HL-60/S4 (cell line): ENCODE measurements at regions not wholly inside any gene's neighbourhood (a gene's known extent, or its start where the extent isn't known, plus 50 kb on each side); places are given as distances from the start of the nearest gene placed in this dataset.
"Not testable (repeated sequence)": the region's sequence is repeated elsewhere in the genome, so short reads cannot be mapped to it uniquely, and the experiment has no call there.

ENCODE experiments used
- in situ Hi-C: fragments of 300-500 bp; cut with MboI; formaldehyde crosslinking; loops from 2 replicates; pipeline ENCODE4 v1.14.3; 2022; ENCODE audit warnings: low sequenced_read_pairs

DNA sequence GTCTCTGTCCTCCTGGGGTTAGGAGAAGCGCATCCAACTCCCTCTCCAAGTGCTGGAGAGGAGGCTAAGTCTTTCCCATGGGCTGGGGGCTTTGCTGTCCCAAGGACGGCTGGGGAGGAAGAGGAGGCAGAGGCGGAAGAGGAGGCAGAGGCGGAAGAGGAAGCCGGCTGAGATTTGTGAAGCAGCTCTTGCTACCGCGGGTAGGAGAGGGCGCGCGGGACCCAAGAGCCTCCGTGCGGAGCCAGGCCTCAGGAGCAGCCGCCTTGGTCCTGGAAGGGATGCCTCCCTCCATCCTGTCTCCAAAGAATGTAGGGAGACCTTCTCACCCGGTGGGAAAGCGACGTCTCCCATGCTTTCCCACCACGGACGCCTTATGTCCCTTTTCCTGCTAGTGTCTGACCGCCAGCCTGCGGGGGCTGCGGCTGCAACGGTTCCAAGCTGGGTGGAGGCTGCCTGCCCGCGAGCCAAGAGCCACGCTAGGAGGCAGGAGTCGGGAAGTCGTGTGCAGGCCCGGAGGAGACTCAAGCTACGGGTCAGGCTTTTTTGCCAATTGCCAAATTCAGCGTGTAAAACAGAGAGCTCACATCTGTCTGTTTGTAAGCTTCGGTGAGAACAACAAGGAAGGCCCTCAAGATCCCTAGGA, 320.3 kb downstream of the FAM72C start:
- in situ Hi-C loops: no loop called here

DNA sequence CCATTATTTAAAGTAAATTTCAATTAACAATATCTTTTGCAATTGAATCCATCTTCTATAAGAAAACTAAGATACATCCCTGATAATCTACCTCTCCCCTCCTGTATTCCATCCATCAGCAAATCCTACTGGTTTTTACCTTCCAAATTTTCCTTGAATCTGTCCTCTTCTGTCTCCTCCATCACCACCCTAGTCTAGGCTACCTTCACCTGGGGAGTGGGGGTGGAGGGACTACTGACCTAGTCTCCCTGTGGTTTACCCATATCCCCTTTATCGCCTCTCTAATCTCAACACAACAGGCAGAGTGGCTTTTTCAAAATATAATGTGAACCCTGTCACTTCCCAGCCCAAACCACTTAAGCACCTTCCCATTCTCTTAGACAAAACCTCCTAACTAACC, 327.8 kb downstream of the FAM72C start:
- in situ Hi-C loops: not testable (repeated sequence)

DNA sequence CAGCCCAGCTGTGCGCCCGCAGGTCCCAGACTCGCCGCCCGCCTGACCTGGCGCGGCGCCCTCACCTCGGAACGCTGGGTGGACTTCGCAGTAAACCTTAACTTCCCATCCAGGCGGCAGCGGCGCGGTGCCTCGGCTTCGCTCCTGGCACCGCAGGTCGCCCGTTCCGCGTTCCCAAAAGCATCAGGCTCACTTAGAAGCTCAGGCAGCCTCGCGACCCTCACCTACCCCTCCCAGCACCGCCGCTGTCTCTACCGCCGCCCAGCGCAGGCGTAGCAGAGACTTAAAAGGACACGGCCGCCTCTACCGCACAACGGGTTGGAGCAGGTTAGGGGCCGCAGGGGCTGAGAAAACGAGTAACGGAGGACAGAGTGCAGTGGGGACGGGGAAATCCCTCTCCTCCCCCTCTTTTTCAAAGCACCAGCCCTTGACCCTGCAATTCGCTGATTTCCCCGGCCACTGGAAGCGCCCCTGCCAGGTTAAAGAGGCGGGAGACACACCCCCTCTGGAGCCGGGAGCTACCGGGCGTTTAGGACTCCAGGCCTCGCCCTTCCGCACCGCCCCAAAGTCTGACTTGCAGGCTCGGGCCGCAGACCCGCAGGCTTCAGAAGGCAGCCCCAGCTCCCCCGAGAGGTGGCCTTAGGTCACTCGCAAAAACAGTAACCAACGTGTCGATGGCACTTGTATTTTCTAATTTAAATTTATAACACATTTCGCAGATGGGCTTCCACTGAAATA, 328.5 kb downstream of the FAM72C start:
- in situ Hi-C loops: no loop called here

DNA sequence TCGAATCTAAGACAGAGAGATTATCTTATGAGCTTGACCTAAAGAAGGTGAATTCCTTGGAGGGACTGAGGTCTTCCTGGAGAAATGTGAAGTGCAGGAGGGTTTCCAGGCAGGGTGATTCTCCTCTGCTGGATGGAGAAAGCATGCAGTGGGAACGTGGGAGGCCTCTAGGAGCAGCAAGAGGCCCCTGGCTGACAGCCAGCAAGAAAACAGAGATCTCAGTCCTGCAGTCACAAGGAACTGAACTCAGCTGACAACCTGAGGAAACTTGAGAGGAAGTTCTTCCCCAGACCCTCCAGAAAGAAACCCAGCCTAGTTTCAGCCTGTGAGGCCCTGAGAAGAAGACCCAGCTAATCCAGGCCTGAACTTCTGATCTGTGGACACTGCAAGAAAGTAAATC, 345.9 kb downstream of the FAM72C start:
- in situ Hi-C loops: no loop called here

DNA sequence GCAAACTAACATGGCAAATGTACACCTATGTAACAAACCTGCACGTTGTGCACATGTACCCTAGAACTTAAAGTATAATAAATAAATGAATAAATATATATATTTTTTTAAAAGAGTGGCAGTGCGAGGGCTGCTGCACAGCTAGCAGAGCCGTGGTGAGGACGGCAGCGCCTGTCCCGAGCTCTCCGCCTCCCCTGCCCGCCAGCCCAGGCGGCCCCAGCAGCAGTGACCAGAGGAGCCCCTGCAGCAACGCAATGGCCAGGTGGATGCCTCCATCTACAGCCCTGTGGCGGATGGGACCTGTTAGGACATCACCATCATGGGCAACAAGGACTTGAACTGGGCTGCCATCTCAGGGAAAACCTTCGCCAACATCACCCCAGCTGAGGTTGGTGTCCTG, 351.9 kb downstream of the FAM72C start:
- in situ Hi-C loops: no loop called here

DNA sequence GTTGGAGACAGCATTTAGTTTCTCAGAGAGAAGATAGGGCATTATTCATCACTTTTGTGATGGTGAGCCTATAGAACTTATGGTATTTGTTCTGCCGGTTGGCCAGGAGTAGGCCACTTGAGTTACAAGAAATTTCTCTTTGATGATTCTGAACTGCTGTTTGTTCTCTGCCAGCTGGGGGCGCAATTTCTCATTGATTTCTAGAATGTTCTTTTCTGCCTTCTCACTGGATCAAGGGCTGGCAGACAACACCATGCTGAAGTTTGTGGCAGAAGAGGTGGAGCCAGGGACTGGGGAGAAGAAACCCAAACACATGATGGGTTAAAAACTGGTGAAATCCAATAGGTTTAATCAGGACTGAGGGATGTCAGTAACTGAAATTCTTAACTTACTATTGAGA, 360.6 kb downstream of the FAM72C start:
- in situ Hi-C loops: no loop called here

DNA sequence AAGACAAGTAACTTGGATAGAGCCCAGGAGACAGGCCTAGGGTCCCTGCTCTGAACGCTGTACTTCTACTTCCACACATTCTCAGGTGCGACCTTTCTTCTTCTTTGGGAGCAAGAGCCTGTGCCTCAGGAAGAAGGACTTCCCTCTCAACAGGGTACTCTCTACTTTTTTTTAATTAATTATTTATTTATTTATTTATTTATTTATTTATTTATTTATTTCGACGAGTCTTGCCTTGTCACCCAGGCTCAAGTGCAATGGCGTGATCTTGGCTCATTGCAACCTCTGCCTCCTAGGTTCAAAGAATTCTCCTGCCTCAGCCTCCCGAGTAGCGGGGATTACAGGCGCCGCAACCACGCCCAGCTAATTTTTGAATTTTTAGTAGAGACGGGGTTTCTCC, 361.6 kb downstream of the FAM72C start:
- in situ Hi-C loops: no loop called here

DNA sequence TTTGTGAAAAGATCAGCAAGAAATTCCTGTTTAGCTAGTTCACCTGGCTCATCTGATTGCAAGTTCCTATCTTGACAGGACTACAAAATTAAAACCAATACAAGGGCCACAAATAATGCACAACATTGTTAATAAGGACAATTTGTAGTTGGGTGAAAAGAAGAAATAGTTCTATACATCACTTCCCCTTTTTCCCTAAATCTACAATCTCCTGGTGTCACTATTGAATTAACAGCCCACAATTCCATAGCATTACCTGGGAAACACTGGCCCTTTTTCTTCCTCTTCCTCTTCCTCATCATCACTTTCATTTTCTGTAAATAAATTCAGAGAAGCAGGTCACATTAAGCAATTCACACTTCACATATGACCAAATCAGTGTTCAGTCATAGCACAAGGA, 366.9 kb downstream of the FAM72C start:
- in situ Hi-C loops: no loop called here

DNA sequence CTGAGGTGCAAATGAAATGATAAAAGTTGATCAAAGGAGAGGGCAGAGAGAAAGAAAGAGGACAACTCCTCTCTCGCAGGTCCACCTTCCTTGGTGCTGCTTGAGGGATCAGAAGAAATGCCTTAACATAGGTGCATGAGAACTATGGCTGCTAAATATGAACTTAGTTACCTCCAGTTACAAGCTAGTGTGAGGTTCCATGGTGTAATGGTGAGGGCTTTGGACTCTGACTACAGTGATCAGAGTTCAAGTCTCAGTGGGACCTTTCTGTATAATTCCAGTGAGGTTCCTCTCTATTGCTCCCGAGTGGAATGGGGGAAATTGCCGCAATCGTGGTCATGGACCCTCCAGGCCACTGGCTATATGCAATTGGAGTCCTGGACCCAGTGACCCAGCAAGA, 387.3 kb downstream of the FAM72C start:
- in situ Hi-C loops: no loop called here

DNA sequence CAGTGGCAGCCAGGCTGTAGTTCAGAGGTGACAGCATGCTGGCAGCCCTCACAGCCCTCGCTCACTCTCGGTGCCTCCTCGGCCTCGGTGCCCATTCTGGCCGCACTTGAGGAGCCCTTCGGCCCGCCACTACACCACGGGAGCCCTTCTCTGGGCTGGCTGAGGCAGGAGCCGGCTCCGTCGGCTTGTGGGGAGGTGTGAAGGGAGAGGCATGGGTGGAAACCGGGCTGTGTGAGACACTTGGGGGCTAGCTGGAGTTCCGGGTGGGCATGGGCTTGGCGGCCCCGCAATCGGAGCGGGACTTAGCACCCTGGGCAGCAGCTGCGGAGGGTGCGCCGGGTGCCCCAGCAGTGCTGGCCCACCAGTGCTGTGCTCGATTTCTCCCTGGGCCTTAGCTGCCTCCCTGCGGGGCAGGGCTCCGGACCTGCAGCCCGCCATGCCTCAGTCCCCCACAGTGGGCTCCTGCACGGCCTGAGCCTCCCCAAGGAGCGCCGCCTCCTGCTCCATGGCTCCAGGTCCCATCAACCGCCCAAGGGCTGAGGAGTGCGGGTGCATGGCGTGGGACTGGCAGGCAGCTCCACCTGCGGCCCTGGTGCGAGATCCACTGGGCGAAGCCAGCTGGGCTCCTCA, 396.8 kb downstream of the FAM72C start:
- in situ Hi-C loops: no loop called here

DNA sequence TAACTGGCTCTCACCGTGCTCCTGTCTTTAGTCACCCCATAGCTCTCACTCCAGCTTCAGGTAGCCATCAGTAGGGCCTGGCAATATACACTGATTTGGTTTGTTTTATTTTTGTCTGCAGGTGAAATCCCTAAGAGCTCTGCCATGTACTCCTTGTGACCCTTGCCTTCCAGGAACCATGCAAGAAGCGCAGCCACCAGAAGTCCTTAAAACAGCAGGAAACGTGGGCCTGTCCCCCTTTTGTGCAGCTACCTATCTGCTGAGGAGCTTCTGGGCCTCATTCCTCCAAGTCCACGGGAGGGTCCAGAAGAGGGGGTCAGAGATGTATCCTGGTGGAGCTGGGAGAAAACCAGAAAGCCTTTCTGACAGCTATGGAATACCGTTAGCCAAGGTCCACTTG, 399.1 kb downstream of the FAM72C start:
- in situ Hi-C loops: not testable (repeated sequence)

DNA sequence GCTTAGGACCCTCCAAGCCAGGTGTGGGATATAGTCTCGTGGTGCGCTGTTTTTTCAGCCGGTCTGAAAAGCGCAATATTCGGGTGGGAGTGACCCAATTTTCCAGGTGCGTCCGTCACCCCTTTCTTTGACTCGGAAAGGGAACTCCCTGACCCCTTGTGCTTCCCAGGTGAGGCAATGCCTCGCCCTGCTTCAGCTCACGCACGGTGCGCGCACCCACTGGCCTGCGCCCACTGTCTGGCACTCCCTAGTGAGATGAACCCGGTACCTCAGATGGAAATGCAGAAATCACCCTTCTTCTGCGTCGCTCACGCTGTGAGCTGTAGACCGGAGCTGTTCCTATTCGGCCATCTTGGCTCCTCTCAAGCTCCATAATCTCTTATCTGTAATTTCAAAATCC, 408.0 kb downstream of the FAM72C start:
- in situ Hi-C loops: not testable (repeated sequence)

DNA sequence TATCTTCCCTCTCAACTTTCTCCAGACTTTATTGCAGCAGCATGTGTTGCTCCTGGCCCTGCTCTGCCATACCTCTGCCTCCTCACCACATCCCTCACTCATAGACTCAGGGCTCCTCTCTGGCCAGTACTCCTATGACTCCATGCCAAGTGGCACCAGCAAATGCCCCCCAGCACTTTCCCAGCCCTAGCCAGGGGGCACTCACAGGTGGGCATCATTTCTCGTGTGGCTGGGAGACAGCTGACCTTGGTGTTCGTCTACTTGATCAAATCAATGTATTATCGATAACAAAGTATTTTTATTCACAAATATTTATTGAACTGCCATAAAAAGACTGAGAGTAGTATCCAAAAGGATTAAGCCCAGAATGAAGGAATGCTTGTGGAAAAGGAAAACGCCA, 418.2 kb downstream of the FAM72C start:
- in situ Hi-C loops: no loop called here

DNA sequence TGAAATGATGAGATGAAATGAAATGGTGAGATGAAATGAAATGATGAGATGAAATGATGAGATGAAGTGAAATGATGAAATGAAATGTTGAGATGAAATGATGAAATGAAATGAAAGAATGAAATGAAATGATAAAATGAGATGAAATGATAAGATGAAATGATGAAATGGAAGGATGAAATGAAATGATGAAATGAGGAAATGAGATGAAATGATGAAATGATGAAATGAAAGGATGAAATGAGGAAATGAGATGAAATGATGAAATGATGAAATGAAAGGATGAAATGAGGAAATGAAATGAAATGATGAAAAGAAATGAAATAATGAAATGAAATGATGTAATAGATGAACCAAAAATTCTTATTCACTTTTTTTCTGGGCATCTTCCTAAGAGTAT, 467.1 kb downstream of the FAM72C start:
- in situ Hi-C loops: not testable (repeated sequence)

DNA sequence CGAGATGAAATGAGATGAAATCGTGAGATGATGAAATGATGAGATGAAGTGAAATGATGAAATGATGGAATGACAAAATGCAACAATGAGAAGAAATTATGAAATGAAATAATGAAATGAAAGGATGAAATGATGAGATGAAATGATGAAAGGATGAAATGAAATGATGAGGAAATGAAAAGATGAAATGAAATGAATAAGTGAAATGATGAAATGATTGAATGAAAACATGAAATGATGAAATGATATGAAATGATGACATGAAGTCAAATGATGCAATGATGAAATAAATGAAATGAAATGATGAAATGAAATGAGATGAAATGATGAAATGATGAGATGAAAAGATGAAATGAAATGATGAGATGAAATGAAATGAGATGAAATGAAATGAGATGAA, 467.7 kb downstream of the FAM72C start:
- in situ Hi-C loops: not testable (repeated sequence)

DNA sequence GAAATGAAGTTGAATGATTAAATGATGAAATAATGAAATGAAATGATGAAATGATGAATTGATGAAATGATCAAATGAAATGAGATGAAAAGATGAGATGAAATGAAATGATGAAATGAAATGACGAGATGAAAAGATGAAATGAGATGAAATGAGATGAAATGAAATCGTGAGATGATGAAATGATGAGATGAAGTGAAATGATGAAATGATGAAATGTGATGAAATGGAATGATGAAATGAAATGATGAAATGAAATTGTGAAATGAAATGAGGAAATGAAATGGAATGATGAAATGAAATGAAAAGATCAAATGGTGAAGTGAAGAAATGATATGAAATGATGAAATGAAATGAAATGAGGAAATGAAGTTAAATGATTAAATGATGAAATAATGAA, 468.7 kb downstream of the FAM72C start:
- in situ Hi-C loops: not testable (repeated sequence)

DNA sequence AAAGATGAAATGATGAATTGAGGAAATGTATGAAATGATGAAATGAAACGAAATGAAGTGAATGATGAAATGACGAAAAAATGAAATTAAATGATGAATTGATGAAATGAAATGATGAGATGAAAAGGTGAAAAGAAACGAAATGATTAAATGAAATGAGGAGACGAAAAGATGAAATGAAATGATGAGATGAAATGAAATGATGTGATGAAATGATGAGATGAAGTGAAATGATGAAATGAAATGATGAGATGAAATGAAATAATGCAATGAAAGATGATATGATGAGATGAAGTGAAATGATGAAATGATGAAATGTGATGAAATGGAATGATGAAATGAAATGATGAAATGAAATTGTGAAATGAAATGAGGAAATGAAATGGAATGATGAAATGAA, 469.7 kb downstream of the FAM72C start:
- in situ Hi-C loops: not testable (repeated sequence)

DNA sequence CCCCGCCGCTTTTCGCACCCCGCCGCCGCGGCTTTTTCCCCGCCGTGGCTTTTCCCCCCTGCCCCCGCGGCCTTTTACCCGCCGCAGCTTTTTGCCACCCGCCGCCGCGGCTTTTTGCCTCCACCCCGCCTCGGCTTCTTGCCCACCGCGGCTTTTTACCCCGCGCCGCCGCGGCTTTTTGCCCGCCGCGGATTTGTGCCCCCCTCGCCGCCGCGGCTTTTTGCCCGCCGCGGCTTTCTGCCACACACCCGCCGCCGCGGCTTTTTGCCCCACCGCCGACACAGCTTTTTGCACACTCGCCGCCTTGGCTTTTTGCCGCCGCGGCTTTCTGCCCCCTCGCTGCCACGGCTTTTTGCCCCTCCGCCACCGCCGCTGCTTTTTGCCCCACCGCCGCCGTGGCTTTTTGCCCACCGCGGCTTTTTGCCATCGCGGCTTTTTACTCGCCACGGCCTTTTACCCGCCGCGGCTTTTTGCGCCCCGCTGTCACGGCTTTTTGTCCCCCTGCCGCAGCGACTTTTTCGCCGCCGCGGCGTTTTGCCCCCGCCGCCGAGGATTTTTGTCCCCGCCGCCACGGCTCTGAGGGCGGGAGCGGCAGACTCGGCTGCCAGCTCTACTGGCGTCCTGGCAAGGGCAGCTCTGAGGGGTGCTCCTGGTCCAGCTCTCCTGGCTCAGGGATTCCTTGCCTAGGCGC, 473.6 kb downstream of the FAM72C start:
- in situ Hi-C loops: not testable (repeated sequence)

DNA sequence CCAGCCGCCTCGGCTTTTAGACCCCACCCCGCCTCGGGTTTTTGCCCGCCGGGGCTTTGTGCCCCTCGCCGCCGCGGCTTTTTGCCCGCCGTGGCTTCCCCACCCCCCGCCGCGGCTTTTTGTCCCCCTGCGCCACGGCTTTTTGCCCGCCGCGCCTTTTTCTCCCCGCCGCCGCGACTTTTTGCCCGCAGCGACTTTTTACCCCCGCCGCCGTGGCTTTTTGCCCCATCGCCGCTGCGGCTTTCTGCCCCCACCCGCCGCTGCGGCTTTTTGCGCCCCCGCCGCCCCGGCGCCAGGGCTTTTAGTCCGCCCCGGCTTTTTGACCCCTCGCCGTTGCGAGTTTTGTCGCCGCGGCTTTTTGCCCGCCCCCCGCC, 474.4 kb downstream of the FAM72C start:
- in situ Hi-C loops: no loop called here

DNA sequence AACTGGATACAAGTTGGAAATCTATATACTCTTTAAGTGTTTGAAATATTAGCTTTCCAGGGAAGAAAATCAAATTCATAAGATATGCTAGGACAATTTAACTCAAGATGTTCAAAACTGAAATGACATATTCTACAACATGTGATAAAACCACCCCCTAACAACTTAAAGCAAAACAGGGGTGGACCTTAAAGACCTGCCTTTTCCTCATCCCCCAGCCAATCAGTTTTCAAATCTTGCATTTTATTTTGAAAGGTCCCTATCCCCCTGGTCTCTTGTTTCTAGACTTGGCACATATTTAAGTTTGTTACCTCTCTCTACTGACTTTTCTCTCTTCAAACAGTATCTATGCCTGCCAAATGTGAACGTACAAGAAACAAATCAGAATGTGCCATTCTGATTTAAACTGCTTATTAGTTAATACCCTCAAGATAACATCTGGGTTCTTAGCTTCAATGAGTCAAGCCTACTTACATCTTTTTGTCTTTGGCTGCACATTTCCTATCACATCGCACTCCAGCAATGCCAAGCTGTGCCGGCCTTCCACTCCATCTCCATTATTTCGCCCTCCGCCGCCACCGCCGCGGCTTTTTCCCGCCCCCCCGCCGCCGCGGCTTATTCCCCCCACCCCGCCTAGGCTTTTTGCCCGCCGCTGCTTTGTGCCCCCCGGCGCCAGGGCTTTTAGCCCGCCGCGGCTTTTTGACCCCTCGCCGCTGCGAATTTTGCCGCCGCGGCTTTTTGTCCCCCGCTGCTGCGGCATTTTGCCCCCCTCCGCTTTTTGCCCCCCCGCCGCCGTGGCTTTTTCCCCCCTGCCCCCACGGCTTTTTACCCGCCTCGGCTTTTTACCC, 475.0 kb downstream of the FAM72C start:
- in situ Hi-C loops: not testable (repeated sequence)
